Fibroblast of skin of right biceps (primary cell): ENCODE measurements at regions not wholly inside any gene's neighbourhood (a gene's known extent, or its start where the extent isn't known, plus 50 kb on each side); places are given as distances from the start of the nearest gene placed in this dataset.

Experiments
- DNase-seq: peaks from one replicate; pipeline ENCODE4 v3.0.0-alpha.2; 2013

- no peak for DNase-seq
Observed at GRCh38 chr7:46214526-46214925, 293.5 kb upstream of the IGFBP3 start.

GRCh38 chr7:46213154-46213537 lies 292.1 kb upstream of the IGFBP3 start:
- no peak for DNase-seq

GRCh38 chr7:46212425-46213153 lies 291.5 kb upstream of the IGFBP3 start:
- DNase-seq, result no peak

GRCh38 chr7:46210467-46210866 lies 289.4 kb upstream of the IGFBP3 start:
- DNase-seq, result peak; percentile 46

GRCh38 chr7:46209611-46210388 lies 288.7 kb upstream of the IGFBP3 start:
- no peak for DNase-seq

GRCh38 chr7:46208635-46209525 lies 287.8 kb upstream of the IGFBP3 start:
- DNase-seq, result peak; percentile 60

GRCh38 chr7:46207931-46208634 lies 287.0 kb upstream of the IGFBP3 start:
- DNase-seq, result no peak

- no peak for DNase-seq
Observed at GRCh38 chr7:46206476-46207060, 285.5 kb upstream of the IGFBP3 start.

GRCh38 chr7:46205478-46205877 lies 284.4 kb upstream of the IGFBP3 start:
- DNase-seq, result no peak

GRCh38 chr7:46203926-46204325 lies 282.9 kb upstream of the IGFBP3 start:
- DNase-seq, result no peak

- DNase-seq, result no peak
Observed at GRCh38 chr7:46202379-46202778, 281.3 kb upstream of the IGFBP3 start.

GRCh38 chr7:46201961-46202360 lies 280.9 kb upstream of the IGFBP3 start:
- peak; percentile 70 for DNase-seq

- DNase-seq, result no peak
Observed at GRCh38 chr7:46198701-46199100, 277.6 kb upstream of the IGFBP3 start.

- DNase-seq, result no peak
Observed at GRCh38 chr7:46197785-46198540, 276.9 kb upstream of the IGFBP3 start.

- no peak for DNase-seq
Observed at GRCh38 chr7:46195934-46196333, 274.9 kb upstream of the IGFBP3 start.

- DNase-seq, result peak; percentile 55
Observed at GRCh38 chr7:46192271-46192670, 271.2 kb upstream of the IGFBP3 start.

- DNase-seq, result peak; percentile 96
Observed at GRCh38 chr7:46191776-46192175, 270.7 kb upstream of the IGFBP3 start.

- DNase-seq, result no peak
Observed at GRCh38 chr7:46191296-46191695, 270.2 kb upstream of the IGFBP3 start.

- no peak for DNase-seq
Observed at GRCh38 chr7:46189255-46189790, 268.3 kb upstream of the IGFBP3 start.

- no peak for DNase-seq
Observed at GRCh38 chr7:46186131-46186530, 265.1 kb upstream of the IGFBP3 start.

- DNase-seq, result no peak
Observed at GRCh38 chr7:46179061-46179610, 258.1 kb upstream of the IGFBP3 start.
